Right lobe of liver (tissue), 6 donors: ENCODE measurements at regions not wholly inside any gene's neighbourhood (a gene's known extent, or its start where the extent isn't known, plus 50 kb on each side); places are given as distances from the start of the nearest gene placed in this dataset.
"Not testable (repeated sequence)": the region's sequence is repeated elsewhere in the genome, so short reads cannot be mapped to it uniquely, and the experiment has no call there.

Experiments used
- ATAC-seq, 4 donors: fragments of 200-7000 bp; cut with Tn5 transposase; one replicate each; pipeline ENCODE4 v1.9.1; 2020; ENCODE audit warnings: mild to moderate bottlenecking in 4 of 4, moderate library complexity in 4 of 4
- DNase-seq, 3 donors: peaks; one replicate each; pipeline ENCODE4 v3.0.0-alpha.2; 2020
- H3K27ac ChIP-seq, 3 donors: fragments of 200-600 bp; one replicate each; pipeline ENCODE4 v1.8.0; 2022
- H3K27me3 ChIP-seq, 2 donors: fragments of 200-600 bp; one replicate each; pipeline ENCODE4 v1.8.0; 2022
- H3K36me3 ChIP-seq, 4 donors: fragments of 200-600 bp; sonication (generic) in 1 of 4; one replicate each; pipeline versions ENCODE4 v1.5.1 to v1.8.0; 2017 to 2022; ENCODE audit warnings: control low read depth in 1 of 4
- H3K4me1 ChIP-seq, 4 donors: fragments of 200-600 bp; sonication (generic) in 1 of 4; one replicate each; pipeline versions ENCODE4 v1.5.1 to v1.8.0; 2017 to 2022; ENCODE audit warnings: control low read depth in 1 of 4
- H3K4me3 ChIP-seq, 3 donors: fragments of 200-600 bp; one replicate each; pipeline ENCODE4 v1.8.0; 2022
- H3K9me3 ChIP-seq, 4 donors: fragments of 200-600 bp; sonication (generic) in 1 of 4; one replicate each; pipeline versions ENCODE4 v1.5.1 to v1.8.0; 2017 to 2022; ENCODE audit warnings: control low read depth in 1 of 4
- CTCF ChIP-seq, 4 donors: fragments of 200-600 bp in 3 of 4; fragments of 450-650 bp in 1 of 4; IDR thresholded peaks; one replicate each; pipeline versions ENCODE4 v1.5.1 to v1.8.0; 2016 to 2022; ENCODE audit warnings: antibody characterized with exemption in 4 of 4, mild to moderate bottlenecking in 2 of 4
- POLR2A ChIP-seq: fragments of 450-650 bp; IDR thresholded peaks from one replicate; pipeline ENCODE4 v1.6.1; 2017; ENCODE audit warnings: antibody characterized with exemption, mild to moderate bottlenecking
- WGBS: methylation state at CpG from one replicate; pipeline ENCODE4 v1.1.6; 2018; ENCODE audit warnings: low coverage, low lambda C conversion rate; ENCODE audit not compliant: insufficient coverage; ENCODE audit errors: missing lambda C conversion rate; 5-methylcytosine and 5-hydroxymethylcytosine counted together
- intact Hi-C, 2 donors: fragments of 100-400 bp; cut with DNase I; formaldehyde crosslinking; loops; one replicate each; pipeline versions ENCODE4 v1.11.2 to v1.14.1; 2022
- donor health status: DM: no; HTN: yes; CAD: no.
- donor health status: DM: no; HTN: no; CAD: no.
- donor health status: DM: no; HTN: no; CAD: no.
- donor health status: DM: no; HTN: yes; CAD: no.
- donor health status: DM: no; HTN: yes; CAD: no.

GRCh38 chr21:38631676-38632075 lies 133.4 kb upstream of the ERG start:
- H3K4me1 ChIP-seq: no peaks in the 10 kb centered on the region
- WGBS: 55% methylated on average over 5 of the region's 5 CpGs
- TF ChIP-seq CTCF (IDR thresholded peaks at IDR 0.05) (no peak), POLR2A (no peak)
- no peaks in the 10 kb centered on the region for H3K36me3 ChIP-seq
- intact Hi-C loops: no loop called here
- no peak overlapping the region for H3K4me3 ChIP-seq
- ATAC-seq (no peak), DNase-seq (no peak)
- H3K27me3 ChIP-seq: no peaks in the 10 kb centered on the region
- H3K9me3 ChIP-seq: no peaks in the 10 kb centered on the region
- H3K27ac ChIP-seq: no peak overlapping the region

DNA sequence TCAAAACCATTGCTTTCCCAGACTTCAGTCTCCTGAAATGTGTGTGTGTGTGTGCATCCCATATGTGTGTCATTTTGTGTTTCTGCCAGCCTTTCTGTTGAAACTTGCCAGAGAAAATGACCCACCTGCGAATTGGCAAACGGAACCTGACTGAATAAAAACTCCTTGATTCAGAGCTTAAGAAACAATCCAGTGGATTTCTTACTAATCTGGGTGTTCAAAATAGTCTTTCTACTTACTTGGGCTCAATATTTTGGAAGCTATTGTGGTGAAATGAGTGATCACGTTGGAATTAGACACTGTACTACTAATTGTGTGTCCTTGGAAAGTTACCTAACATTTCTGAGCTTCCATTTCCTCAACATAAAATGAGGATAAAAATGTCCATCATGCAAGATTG lies 138.9 kb upstream of the ERG start:
- intact Hi-C loops: no loop called here
- no peaks in the 10 kb centered on the region for H3K27me3 ChIP-seq
- ATAC-seq (no peak), DNase-seq (no peak)
- H3K4me3 ChIP-seq: no peak overlapping the region
- TF ChIP-seq POLR2A (no peak), CTCF (IDR thresholded peaks at IDR 0.05) (no peak)
- no peaks in the 10 kb centered on the region for H3K9me3 ChIP-seq
- H3K27ac ChIP-seq: no peak overlapping the region
- 68% methylated on average over 3 of the region's 3 CpGs for WGBS
- H3K36me3 ChIP-seq: no peaks in the 10 kb centered on the region
- H3K4me1 ChIP-seq: no peaks in the 10 kb centered on the region

- Histone ChIP-seq H3K4me3 (no peak overlapping the region), H3K9me3 (no peaks in the 10 kb centered on the region), H3K36me3 (no peaks in the 10 kb centered on the region), H3K4me1 (no peaks in the 10 kb centered on the region), H3K27ac (no peak overlapping the region), H3K27me3 (no peaks in the 10 kb centered on the region)
- DNase-seq (no peak), ATAC-seq (no peak)
- TF ChIP-seq CTCF (IDR thresholded peaks at IDR 0.05): no peak
- no peak for TF ChIP-seq POLR2A
- intact Hi-C loops: no loop called here
- 20% methylated on average over 4 of the region's 4 CpGs for WGBS
Observed at GRCh38 chr21:38639571-38640354, 141.5 kb upstream of the ERG start.

GRCh38 chr21:38640355-38640742 lies 142.1 kb upstream of the ERG start:
- ATAC-seq, DNase-seq, H3K36me3 ChIP-seq, H3K9me3 ChIP-seq, intact Hi-C loops, H3K27me3 ChIP-seq, H3K4me3 ChIP-seq, H3K27ac ChIP-seq, H3K4me1 ChIP-seq: not testable (repeated sequence)
- WGBS: 74% methylated on average over 2 of the region's 5 CpGs

DNA sequence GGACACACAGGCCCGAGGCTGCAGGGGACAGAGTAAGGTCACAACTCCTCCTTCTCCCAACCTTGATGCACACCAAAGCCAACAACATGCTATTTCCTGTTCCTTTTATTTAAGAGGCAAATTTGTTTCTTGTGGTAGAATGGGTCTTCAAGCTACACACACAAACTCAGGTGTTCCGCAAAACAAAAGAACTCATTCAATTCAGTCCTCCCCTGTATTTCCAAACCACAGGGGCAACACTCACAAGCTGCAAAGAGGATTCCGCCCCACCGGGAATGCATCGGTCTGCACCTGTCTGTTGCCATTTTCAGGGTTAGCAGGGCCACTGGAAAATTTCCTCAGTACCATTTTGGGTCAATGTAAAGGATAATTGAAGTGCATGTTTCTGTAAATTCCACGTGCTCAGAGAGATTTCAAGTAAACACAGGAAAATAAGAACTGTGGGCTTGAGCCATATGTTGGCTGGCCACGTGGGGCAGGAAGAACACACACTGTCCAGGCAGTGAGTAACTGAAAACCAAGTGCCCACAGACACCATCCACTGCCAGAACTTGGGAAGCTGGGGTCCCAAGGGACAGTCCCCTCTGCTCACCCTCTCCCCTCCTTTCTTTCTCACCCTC lies 145.2 kb upstream of the ERG start:
- no peaks in the 10 kb centered on the region for H3K27me3 ChIP-seq
- H3K4me1 ChIP-seq: no peaks in the 10 kb centered on the region
- no peak for TF ChIP-seq POLR2A
- no peak for TF ChIP-seq CTCF (IDR thresholded peaks at IDR 0.05)
- no peaks in the 10 kb centered on the region for H3K9me3 ChIP-seq
- H3K36me3 ChIP-seq: no peaks in the 10 kb centered on the region
- ATAC-seq: no peak
- 59% methylated on average over 6 of the region's 7 CpGs for WGBS
- DNase-seq: no peak
- intact Hi-C loops: no loop called here
- no peak overlapping the region for H3K27ac ChIP-seq
- H3K4me3 ChIP-seq: no peak overlapping the region
